ENCODE measurements at regions not wholly inside any gene's neighbourhood (a gene's known extent, or its start where the extent isn't known, plus 50 kb on each side); places are given as distances from the start of the nearest gene placed in this dataset.
"Not testable (repeated sequence)": the region's sequence is repeated elsewhere in the genome, so short reads cannot be mapped to it uniquely, and the experiment has no call there.

GRCh38 chr1:166490437-166490991, 323.7 kb upstream of the FAM78B start:
- no peak for DNase-seq (ENCODE audit: low read depth)

GRCh38 chr1:166493765-166494164, 327.0 kb upstream of the FAM78B start:
- not testable (repeated sequence) for DNase-seq (ENCODE audit: low read depth)

GRCh38 chr1:166507347-166507746, 331.9 kb upstream of the POGK start:
- no peak for DNase-seq (ENCODE audit: low read depth)

- peak; percentile 1 for DNase-seq (ENCODE audit: low read depth)
Measured at GRCh38 chr1:166511761-166512160, 327.5 kb upstream of the POGK start.

GRCh38 chr1:166514067-166514466, 325.2 kb upstream of the POGK start:
- no peak for DNase-seq (ENCODE audit: low read depth)

- no peak for DNase-seq (ENCODE audit: low read depth)
Measured at GRCh38 chr1:166527752-166528151, 311.5 kb upstream of the POGK start.

- DNase-seq (ENCODE audit: low read depth), result no peak
Measured at GRCh38 chr1:166538646-166539045, 300.6 kb upstream of the POGK start.

GRCh38 chr1:166544036-166544435, 295.2 kb upstream of the POGK start:
- no peak for DNase-seq (ENCODE audit: low read depth)

GRCh38 chr1:166544561-166544960, 294.7 kb upstream of the POGK start:
- no peak for DNase-seq (ENCODE audit: low read depth)

GRCh38 chr1:166552706-166553105, 286.6 kb upstream of the POGK start:
- DNase-seq (ENCODE audit: low read depth), result no peak

- no peak for DNase-seq (ENCODE audit: low read depth)
Measured at GRCh38 chr1:166570954-166571353, 268.3 kb upstream of the POGK start.

GRCh38 chr1:166573199-166573598, 266.1 kb upstream of the POGK start:
- DNase-seq (ENCODE audit: low read depth), result no peak

- no peak for DNase-seq (ENCODE audit: low read depth)
Measured at GRCh38 chr1:166579557-166580501, 259.4 kb upstream of the POGK start.

GRCh38 chr1:166588741-166589140, 250.5 kb upstream of the POGK start:
- DNase-seq (ENCODE audit: low read depth), result no peak

GRCh38 chr1:166590161-166590560, 249.1 kb upstream of the POGK start:
- DNase-seq (ENCODE audit: low read depth), result no peak

- no peak for DNase-seq (ENCODE audit: low read depth)
Measured at GRCh38 chr1:166594646-166595045, 244.6 kb upstream of the POGK start.

GRCh38 chr1:166597516-166597915, 241.8 kb upstream of the POGK start:
- DNase-seq (ENCODE audit: low read depth), result no peak

- DNase-seq (ENCODE audit: low read depth), result no peak
Measured at GRCh38 chr1:166600574-166600973, 238.7 kb upstream of the POGK start.

- DNase-seq (ENCODE audit: low read depth), result no peak
Measured at GRCh38 chr1:166601650-166602278, 237.5 kb upstream of the POGK start.

- not testable (repeated sequence) for DNase-seq (ENCODE audit: low read depth)
Measured at GRCh38 chr1:166602801-166603200, 236.5 kb upstream of the POGK start.

- peak; percentile 1 for DNase-seq (ENCODE audit: low read depth)
Measured at GRCh38 chr1:166603296-166603695, 236.0 kb upstream of the POGK start.

- no peak for DNase-seq (ENCODE audit: low read depth)
Measured at GRCh38 chr1:166605137-166605536, 234.1 kb upstream of the POGK start.

GRCh38 chr1:166612886-166613285, 226.4 kb upstream of the POGK start:
- DNase-seq (ENCODE audit: low read depth), result no peak

All from renal cortical epithelial cell (primary cell).